Posterior cingulate gyrus (tissue), 11 donors: ENCODE measurements at regions not wholly inside any gene's neighbourhood (a gene's known extent, or its start where the extent isn't known, plus 50 kb on each side); places are given as distances from the start of the nearest gene placed in this dataset.

ENCODE experiments used
- DNase-seq, 10 donors: peaks; one replicate each; pipeline versions ENCODE4 v3.0.0 to v3.0.0-alpha.2; 2020 to 2021; ENCODE audit warnings: mixed read lengths in 3 of 10
- intact Hi-C: fragments of 100-400 bp; cut with DNase I; formaldehyde crosslinking; loops from one replicate; pipeline ENCODE4 v1.15.1; 2023

DNA sequence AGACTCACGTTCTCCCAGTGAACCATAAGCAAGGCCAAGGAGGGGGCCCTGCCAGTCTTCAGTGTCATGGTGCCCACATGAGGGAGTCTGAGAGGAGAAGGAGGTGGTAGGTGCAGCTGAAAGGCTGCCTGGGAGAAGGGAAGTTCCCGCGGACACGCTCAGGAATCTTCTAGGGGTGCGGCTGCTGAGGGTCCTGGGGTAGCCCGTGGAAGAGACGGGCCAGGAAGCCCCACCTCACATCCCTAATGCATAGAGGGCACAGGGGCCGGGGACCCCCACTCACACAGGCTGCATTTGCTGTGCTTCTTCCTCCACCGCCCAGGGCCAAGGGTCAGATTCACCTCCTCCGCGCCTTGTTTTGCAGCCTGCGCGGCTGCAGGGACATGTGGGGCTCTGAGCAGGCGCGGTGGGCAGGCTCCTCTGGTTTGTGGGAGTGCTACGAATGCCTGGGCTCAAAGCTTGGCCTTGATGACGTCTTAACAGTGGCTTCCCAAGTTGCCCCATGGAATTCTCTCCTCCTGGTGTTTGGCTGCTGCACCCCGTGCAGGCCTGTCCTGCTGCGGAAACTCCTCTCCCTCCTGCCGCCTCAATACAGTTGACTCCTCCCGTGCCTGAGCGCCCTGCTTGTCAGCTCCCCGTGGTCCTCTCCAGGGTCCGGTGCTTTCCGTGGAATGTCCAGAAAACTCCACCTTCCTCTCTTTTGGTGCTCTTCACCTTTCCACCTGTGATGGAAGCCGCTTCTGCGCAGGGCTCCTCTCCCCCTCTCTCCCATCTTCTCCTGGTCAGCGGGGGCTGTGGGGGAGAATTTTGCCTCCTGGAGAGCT lies 95.7 kb downstream of the VAPA start:
- DNase-seq, result peak in 1 of 10 donors; percentile 82
- intact Hi-C loops, result no loop called here

DNA sequence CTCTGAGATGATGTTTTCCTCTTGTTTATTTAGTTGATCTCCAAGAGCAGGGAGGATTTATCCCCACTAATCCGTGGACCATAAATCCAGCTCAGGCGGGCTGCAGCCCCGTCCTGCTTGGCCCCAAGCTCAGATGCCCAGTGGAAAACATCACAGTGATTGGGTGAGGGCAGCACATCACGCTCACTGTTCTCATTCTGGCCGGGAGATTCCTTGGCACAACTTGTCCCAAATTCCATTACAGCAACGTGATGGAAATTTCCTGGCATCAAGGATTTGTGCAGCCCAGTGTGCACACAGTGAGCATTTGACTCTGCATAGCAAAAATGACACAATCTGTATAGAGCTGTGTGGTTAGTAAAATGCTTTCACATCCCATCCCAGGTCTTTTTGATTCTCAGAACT lies 96.8 kb downstream of the VAPA start:
- intact Hi-C loops, result no loop called here

DNA sequence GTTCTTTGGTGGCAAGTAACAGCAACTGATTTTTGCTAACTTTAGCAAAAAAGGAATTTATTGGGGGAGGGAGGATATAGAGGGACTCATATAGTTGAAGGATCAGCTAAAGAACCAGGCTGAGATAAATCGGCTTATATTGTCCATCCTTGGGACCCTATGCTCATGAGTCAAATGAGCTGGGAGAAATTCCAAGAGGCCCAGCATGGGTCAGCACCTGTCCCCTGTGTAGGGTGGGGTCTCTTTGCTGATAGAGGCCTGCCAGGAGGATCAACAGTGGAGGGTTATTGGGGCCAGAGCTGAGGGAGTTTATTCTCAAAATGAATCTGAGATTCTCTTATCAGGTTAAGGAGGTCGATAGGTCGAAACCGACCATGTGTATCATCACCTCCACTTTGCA lies 97.2 kb downstream of the VAPA start:
- intact Hi-C loops, result no loop called here

More for the DNA sequence above, 96.8 kb downstream of the VAPA start:
- DNase-seq, result peak in 6 of 10 donors; percentile 31 to 88 (median 48)

DNA sequence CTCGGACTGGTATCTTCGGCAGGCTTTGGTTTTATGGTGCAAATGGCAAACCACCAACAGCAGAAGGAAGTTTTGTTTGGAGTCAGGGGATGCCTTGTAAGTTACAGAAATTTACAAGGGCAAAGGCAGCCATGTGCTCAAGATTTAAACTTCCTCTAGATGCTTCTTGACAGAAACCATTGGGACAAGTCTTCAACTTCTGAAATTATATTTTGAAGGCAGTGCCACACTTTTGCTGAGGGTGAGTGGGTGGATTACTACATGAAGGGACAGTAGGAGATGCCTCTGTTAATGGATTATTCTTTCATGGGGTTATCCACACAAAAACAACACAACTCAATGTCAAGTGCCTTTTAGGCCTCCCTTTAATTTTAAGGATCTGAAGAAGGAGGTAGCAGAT lies 97.9 kb downstream of the VAPA start:
- intact Hi-C loops, result no loop called here
- no peak for DNase-seq

More for the DNA sequence above, 97.2 kb downstream of the VAPA start:
- no peak for DNase-seq

DNA sequence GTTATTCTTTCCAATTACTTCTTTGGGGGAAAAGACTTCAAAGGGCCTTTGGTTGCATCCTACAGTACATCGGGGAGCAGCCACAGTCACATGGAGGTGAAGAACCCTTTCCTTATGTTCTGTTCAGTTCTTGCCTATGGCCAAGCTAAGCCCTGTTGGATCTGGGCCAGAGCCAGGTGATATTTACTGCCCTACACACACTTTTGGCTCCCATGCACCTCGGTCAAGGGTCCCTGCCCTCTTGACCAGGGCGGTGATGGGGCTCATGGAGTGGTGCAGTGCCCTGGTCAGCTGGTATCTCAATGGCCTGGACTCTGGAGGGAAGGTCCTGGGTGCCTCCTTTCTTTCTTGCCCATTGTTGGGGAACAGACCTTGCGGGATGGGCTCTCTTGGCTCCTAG lies 98.7 kb downstream of the VAPA start:
- no peak for DNase-seq
- intact Hi-C loops, result no loop called here

DNA sequence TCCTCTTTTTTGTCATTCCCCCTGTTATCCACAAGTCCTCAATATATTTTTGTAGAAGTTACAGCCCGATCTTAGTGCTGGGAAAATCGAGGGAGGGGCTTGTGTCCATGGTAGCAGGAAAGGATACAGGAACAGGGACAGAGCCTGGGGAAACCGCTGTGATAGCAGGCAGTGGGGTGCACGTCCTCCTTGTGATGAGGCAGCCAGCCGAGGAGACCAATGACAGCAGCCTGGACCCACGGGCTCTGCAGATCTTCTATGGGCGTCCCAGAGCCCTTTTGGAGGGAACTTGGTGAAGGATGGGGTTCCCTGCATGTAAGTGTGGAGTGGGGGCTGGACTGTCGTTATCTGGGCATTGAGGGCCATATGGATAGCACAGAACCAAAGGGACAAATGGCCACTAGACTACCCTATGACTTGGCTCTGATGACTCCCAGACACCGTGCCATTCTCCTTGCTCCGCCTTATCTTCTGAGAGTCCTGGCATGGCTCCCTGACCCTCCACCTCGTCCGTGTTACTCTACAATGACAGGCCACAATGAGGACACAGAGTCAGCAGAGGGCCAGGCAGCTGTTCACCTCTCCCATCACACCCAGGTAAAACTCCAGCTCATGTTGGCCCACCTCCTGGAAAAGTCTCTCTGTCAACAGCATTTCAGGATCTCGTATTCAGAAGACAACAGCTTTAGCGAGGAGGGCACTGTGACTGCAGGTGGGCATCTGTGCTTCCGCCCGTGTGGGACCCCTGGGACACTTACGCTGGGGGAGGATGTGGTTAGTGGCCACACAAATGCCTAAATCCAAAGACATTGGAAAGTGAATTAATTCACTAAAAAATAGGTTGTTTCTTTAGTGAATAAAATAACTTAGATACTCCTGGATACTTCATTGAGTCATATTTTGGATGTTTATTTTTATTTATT lies 100.1 kb downstream of the VAPA start:
- no peak for DNase-seq
- intact Hi-C loops, result no loop called here

DNA sequence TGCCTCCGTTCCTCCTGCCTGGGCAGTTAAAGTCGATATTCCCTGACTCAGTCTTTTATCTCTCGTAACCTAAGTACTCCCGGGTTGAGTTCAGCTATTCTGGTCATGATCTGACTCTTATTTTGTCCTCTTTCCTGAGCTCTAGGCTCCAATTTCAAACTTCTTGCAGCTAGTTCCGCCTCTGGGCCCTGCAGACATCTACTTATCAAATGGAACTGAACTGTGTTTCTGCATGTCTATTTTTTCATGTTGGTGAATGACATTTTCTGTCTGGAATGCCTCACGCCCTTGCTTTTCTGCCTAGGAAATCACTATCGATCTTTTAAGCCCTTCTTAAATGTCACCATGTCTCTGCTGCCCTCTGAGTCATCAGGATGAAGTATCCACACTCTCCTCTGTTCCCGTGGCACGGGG lies 101.5 kb downstream of the VAPA start:
- DNase-seq, result no peak
- intact Hi-C loops, result no loop called here

DNA sequence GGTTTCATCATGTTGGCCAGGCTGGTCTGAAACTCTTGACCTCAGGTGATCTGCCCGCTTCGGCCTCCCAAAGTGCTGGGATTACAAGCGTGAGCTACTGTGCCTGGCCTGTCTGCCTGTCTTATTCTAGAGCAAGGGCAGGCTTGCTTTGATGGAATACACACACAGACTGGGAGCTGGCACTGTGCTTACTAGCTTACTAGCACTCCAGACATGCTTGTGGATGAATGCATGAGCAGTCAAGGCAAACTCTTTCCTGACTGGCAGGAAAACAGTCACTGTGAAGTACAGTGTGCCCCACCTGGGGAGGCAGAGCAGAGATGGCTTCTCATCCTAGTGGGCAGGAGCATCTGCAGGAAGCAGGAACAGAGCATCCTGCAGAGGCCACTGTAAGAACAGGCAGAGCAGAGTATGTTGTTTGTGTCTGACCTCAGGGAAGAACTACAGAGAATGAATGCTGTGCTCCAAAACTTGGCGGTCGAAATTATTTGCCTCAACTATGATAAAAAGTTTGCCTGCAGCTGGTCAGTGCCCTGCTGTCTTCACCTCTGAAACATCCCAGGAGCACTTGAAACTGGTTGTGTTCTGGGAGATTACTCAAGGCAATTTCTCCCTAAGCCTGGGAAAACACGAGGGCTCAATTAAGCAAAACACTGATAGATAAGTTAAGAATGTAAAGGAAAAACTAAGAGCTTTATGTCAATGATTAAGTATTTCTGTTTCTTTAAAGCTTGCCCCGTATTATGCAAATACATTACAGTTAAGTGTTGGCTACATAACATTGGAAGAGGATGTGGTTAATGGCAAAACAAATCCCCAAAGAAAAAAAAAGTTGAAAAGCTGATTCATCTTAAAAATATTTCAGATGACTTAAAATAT lies 102.4 kb downstream of the VAPA start:
- intact Hi-C loops, result no loop called here

DNA sequence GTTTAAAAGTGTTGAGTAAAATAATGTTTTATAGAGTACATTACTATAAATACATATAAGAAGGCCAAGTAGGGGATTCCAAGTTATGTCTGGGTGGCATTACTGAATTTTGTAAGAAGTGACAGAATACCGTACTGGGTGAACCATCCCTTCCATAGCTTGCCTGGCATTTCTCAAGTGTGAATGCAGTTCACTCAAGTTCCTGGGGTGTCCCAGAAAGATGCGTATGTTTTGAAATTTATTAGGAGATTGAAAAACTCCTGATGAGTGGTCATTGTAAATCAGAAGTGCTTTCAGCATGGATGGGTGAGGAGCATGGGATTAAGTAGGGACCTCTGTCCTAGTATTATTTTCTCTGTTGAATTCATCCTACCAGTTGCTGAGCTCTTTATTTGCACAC lies 103.2 kb downstream of the VAPA start:
- no peak for DNase-seq
- intact Hi-C loops, result no loop called here

More for the DNA sequence above, 102.4 kb downstream of the VAPA start:
- no peak for DNase-seq

DNA sequence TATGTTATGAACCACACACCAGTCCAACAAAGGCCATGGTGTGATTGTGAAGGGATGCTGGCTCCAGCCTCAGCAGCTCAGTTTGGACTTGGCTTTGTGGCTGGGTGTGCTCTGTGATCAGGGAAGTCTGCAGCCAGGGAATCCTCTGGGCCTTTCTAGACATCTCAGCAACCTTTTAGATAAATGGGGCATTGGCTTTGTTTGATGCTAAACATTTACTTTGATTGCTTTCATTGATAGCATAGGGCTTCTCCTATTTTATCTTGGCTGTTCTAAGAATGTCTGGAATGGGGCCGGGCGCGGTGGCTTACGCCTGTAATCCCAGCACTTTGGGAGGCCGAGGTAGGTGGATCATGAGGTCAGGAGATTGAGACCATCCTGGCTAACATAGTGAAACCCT lies 104.5 kb downstream of the VAPA start:
- no peak for DNase-seq
- intact Hi-C loops, result no loop called here

DNA sequence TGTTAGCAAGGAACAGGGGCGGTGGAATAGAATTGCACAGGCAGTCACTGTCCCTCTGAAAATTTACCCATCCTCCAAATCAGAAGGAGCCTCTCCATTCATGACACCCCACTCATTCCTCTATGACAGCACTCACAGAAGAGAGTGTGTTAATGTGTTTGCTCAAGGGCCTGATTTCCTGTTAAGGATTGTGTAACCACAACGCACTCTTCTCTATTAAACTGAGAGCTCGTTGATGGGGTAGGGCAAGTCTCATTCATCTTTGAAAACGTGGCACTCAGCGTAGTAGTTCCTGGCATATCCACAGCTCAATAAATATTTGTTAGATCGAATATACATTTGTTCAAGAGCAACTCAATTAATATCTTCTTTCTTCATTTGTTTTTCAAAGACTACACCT lies 106.4 kb downstream of the VAPA start:
- intact Hi-C loops, result no loop called here
- DNase-seq, result no peak

DNA sequence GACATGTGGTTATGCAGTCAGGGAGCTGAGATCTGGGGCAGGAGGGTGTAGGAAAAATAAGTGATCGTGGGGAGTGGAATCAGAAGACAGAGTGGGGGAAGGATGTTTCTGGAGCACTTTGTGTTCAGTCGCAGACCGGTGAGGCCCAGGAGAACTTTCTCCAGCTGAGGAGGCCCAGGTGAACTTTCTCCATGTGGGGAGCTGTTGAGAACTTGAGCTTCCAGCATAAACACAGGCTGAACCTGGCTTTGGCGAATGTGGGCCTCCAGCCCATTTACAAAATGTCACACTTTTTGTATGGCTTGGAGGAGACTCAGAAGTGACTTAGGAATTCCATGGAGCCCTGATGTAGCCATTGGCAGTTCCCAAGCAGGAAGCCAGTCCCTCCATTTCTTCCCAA lies 108.5 kb downstream of the VAPA start:
- intact Hi-C loops, result no loop called here
- no peak for DNase-seq

DNA sequence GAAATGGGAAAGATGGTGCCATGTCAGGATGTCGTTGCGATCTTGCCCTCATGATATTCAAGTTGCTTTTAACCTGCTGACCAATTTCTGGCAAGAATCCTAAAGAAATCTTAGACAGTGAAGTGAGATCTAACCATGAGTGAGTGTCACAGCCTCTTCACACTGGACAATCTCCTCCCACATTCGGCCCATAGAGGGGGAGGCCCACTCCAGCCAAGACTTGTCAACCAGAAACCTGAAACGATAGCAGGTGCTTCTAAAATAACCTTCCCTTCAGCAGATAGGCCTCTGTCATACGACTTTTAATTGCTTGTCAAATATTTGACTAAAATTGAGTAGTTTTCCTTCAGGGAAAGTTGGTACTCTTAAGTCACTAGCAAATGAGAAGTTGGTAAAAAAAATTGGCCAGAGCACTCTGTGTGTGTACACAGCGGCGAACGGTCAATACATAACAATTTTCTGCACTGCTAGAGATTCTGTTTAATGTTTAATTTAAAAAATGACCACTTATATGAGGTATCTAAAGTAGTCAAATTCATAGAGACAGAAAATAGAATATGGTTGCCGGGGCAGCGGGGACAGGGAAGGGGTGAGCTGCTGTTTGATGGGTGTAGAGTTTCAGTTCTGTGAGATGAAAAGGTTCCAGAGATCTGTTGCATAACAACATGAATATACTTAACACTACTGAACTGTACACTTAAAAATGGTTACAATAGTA lies 110.2 kb downstream of the VAPA start:
- intact Hi-C loops, result no loop called here
- DNase-seq, result no peak

DNA sequence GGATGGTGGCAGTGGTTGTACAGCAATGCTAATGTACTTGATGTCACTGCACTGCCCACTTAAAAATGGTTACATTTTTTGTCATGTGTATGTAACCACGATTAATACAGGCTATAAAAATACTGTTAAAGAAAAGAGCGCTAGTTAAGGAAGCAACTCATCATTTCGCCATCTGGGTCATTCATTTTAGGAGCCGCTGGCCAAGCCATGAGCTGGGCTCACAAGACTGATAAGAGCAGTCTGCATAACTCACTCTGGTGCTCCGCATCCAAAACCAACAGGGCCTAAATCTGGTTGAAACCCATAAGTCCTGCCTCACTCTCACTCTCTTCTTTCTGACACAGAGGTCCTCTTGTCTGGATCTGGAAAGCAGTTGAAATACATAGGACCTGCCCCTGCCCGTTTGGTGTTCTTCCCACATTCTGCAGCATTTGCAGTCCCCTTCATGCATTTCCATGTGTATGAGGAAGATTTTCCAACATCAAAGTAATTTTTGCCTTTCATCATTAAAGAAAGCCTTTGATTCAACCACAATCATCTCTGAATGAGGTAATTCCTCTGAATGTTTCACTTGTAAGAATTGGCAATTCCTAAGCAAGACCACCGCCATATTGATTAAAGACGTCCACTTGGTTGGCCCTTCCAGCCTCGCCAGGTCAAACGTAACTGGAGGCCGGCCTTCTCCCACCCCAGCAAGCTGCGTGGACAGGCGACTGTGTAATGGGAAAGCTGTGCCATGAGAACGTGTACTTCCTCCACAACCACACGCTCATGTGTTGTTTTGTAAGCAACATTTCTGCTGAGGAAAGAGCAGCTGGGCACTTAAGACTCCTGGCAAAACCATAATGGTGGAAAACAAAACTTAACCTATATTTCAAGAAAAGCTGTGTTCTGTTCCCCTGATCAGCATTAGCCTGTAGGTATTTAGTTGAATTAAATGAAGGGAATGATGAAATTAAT lies 112.2 kb downstream of the VAPA start:
- intact Hi-C loops, result no loop called here
- DNase-seq, result no peak

DNA sequence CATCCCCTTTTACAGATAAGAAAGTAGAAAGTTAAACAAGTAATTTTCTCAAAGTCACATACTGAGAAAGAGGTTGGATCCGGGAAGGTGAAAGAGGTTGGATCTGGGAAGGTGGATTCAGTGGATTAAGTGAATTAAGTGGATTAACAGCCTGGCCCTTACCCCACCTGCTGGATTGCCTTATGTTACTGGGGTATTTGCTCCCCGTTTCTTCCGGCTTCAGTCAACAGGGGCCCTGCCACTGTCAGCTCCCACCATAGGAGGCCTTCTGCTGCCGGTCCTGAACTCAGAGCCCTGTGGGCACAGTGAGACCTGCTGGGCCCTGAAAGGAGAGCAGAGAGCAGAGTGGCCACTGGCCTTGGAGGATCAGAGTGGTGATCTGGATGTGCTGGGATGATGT lies 113.2 kb downstream of the VAPA start:
- DNase-seq, result no peak
- intact Hi-C loops, result no loop called here

DNA sequence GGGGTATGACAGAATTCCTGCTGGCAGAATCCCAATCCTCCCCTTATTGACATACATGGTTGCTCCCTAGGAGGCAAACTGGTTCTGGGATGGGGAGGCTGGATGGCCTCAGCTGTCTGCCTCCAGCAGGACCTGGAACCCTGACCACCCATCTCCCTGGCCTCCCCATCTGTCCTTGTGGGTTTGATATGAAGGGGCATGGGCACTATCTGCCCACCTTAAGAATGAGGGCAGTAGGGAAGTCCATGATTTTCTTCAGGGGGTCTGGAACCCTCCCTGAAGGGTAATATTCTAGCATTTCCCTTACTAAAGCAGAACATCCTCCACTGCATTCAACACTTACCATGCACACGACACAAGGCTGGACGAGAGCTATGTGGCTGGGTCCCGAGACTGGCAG lies 113.6 kb downstream of the VAPA start:
- intact Hi-C loops, result no loop called here
- DNase-seq, result no peak

DNA sequence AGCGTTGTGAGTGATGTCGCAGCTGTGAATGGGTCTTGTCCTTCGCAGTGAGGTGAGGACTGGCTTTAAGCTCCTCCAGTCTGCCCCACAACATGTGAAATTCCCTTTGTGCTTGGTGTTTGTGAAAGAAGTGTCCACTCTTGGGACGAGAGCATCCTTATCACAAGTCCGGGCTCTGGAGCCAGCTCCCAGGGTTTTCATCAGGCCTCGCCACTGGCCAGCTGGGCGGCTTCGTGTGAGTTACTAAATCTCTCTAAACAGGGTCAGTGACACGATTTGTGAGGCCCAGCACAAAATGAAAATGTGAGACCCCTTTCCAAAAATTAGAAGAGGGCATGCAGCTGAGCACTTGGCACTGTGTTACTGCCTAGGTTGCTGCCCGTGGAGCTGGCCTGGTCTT lies 115.9 kb downstream of the VAPA start:
- intact Hi-C loops, result no loop called here
- no peak for DNase-seq

DNA sequence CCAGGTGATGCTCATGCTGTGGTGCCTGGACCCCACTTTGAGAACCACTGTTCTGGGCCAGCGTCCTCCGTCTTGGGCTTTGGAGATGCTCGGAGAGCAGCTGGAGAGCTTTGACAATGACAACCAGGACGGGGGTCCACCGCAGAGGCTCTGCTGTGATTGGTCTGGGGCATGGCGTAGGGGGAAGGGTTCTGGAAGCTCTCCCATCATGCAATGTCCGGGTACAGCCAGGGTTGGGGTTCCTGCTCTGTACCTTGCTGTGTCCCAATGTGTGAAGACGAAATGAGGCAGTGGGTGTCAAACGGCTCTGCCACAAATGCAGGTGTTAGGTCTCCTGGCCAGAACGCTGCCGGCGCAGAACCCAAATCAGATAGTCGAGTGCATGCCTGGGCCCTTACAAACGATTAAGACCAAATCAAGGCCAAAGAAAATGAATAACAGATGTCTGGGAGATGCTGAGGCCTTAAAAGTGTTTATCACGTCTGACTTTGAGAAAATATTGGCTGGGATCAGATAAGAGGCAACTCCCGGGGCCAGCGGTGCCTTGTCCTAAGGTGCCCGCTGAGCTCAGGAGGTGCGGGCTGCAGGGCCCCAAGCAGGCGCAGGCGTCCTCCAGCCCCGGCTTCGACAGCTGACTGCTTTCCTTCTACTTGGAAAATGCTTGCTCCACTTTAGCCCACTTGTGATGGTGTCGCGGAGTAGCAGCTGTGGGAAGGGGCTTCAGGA lies 117.2 kb downstream of the VAPA start:
- intact Hi-C loops, result no loop called here
- no peak for DNase-seq
